GM12878 (cell line): ENCODE measurements at regions not wholly inside any gene's neighbourhood (a gene's known extent, or its start where the extent isn't known, plus 50 kb on each side); places are given as distances from the start of the nearest gene placed in this dataset.

Experiments used
- ATAC-seq: fragments of 200-7000 bp; cut with Tn5 transposase; 3 replicates; pipeline ENCODE4 v1.9.1; 2020; ENCODE audit warnings: mild to moderate bottlenecking, moderate library complexity
- BruUV-seq: library from RNA; stranded (reverse); fragments of 400-500 nt; replicated peaks from 2 replicates; lab custom pipeline; 2021; lab: Mats Ljungman, UMichigan
- CTCF ChIA-PET: fragments of 300-600 bp; sonication (Branson Sonifier 250); formaldehyde crosslinking; extraction: SDS; loops from one replicate; lab custom pipeline; 2021; ENCODE audit warnings: inconsistent platforms; lab: Yijun Ruan, JAX
- POLR2A ChIA-PET: fragments of 350-600 bp; formaldehyde crosslinking; extraction: SDS; loops from one replicate; lab custom pipeline; 2021; ENCODE audit warnings: inconsistent platforms; lab: Charles Lee
- RAD21 ChIA-PET: fragments of 300-600 bp; sonication (Branson Sonifier 250); formaldehyde crosslinking; loops from one replicate; lab custom pipeline; 2023; ENCODE audit warnings: antibody characterized with exemption; ENCODE audit not compliant: unreplicated experiment; lab: Charles Lee
- SMC1A ChIA-PET: fragments of 300-600 bp; sonication (Branson Sonifier 250); formaldehyde crosslinking; loops from one replicate; lab custom pipeline; 2023; ENCODE audit not compliant: unreplicated experiment, uncharacterized antibody; lab: Charles Lee
- DNase-seq: peaks from one replicate; pipeline ENCODE4 v3.0.0-alpha.2; 2011; ENCODE audit warnings: low read depth, low spot score
- FAIRE-seq: peaks from 3 replicates; lab custom pipeline; 2011; peaks lifted over from hg19 to GRCh38; lab: Jason Lieb, UNC
- H2AFZ ChIP-seq: 2 replicates; pipeline ENCODE4 v1.6.0; 2011; ENCODE audit warnings: low read depth, low read length, control low read depth; ENCODE audit not compliant: control insufficient read depth
- H3K27ac ChIP-seq: 2 replicates; pipeline ENCODE4 v1.5.1; 2011; ENCODE audit warnings: control low read depth; ENCODE audit not compliant: control insufficient read depth, insufficient read depth
- H3K27me3 ChIP-seq, 2 experiments: replicated peaks in 1 of 2; 2 replicates each; pipeline versions ENCODE4 v1.6.0 to v1.6.1; 2011; ENCODE audit warnings: low read length in 1 of 2; ENCODE audit not compliant: control insufficient read depth in 2 of 2, insufficient read depth in 2 of 2
- H3K36me3 ChIP-seq, 2 experiments: 2 replicates each; pipeline ENCODE4 v1.5.1; 2011; ENCODE audit warnings: low read length in 1 of 2; ENCODE audit not compliant: control insufficient read depth in 2 of 2, insufficient read depth in 2 of 2
- H3K4me1 ChIP-seq: 2 replicates; pipeline ENCODE4 v1.6.1; 2011; ENCODE audit warnings: mild to moderate bottlenecking, low read length, moderate library complexity, mixed read lengths; ENCODE audit not compliant: control insufficient read depth, insufficient read depth
- H3K4me2 ChIP-seq: 2 replicates; pipeline ENCODE4 v1.6.0; 2011; ENCODE audit warnings: control low read depth; ENCODE audit not compliant: control insufficient read depth, insufficient read depth
- H3K4me3 ChIP-seq: fragments of 200-600 bp; sonication (generic); 2 replicates; pipeline ENCODE4 v1.5.1; 2016
- H3K79me2 ChIP-seq: 2 replicates; pipeline ENCODE4 v1.6.0; 2011; ENCODE audit warnings: low read length; ENCODE audit not compliant: control insufficient read depth, insufficient read depth
- H3K9ac ChIP-seq: 2 replicates; pipeline ENCODE4 v1.8.0; 2011; ENCODE audit warnings: low read length, control low read depth, mixed read lengths; ENCODE audit not compliant: control insufficient read depth, insufficient read depth
- H3K9me3 ChIP-seq: replicated peaks from 3 replicates; pipeline ENCODE4 v1.5.1; 2011; ENCODE audit warnings: mild to moderate bottlenecking, low read length; ENCODE audit not compliant: control insufficient read depth, insufficient read depth
- H4K20me1 ChIP-seq: 2 replicates; pipeline ENCODE4 v1.6.0; 2011; ENCODE audit not compliant: control insufficient read depth, insufficient read depth
- EED ChIP-seq: sonication (generic); IDR thresholded peaks from 2 replicates; pipeline ENCODE4 v1.6.1; 2016; ENCODE audit warnings: antibody characterized with exemption, low read depth
- FOS ChIP-seq: IDR thresholded peaks from 3 replicates; pipeline ENCODE4 v1.6.1; 2011; ENCODE audit warnings: borderline replicate concordance; ENCODE audit not compliant: insufficient read length; ENCODE audit errors: extremely low read depth
- FOXK2 ChIP-seq: fragments of 450-650 bp; IDR thresholded peaks from 2 replicates; pipeline ENCODE4 v1.6.1; 2017; ENCODE audit warnings: mild to moderate bottlenecking, moderate library complexity
- HCFC1 ChIP-seq: fragments of 150-350 bp; IDR thresholded peaks from 2 replicates; pipeline ENCODE4 v1.6.1; 2014; ENCODE audit warnings: low read length
- JUND ChIP-seq: IDR thresholded peaks from 2 replicates; pipeline ENCODE4 v1.6.1; 2012; ENCODE audit warnings: low read depth, mild to moderate bottlenecking, low read length, improper control_type of control experiment, moderate library complexity
- NBN ChIP-seq: fragments of 450-650 bp; IDR thresholded peaks from 2 replicates; pipeline ENCODE4 v1.6.1; 2016
- RB1 ChIP-seq: fragments of 450-650 bp; formaldehyde crosslinking; IDR thresholded peaks from 2 replicates; pipeline ENCODE4 v1.6.1; 2017; ENCODE audit warnings: mild to moderate bottlenecking, borderline replicate concordance
- RELA ChIP-seq: fragments of 450-650 bp; IDR thresholded peaks from 2 replicates; pipeline ENCODE4 v1.8.0; 2014; ENCODE audit warnings: borderline replicate concordance; ENCODE audit not compliant: partially characterized antibody
- RUNX3 ChIP-seq: IDR thresholded peaks from 2 replicates; pipeline ENCODE4 v1.6.1; 2012; ENCODE audit warnings: low read length, inconsistent platforms
- SRF ChIP-seq, 2 experiments: IDR thresholded peaks; 2 replicates each; pipeline ENCODE4 v1.6.1; 2011; ENCODE audit warnings: low read depth in 2 of 2, low read length in 2 of 2, mild to moderate bottlenecking in 1 of 2, moderate library complexity in 1 of 2
- ZNF217 ChIP-seq: fragments of 450-650 bp; IDR thresholded peaks from 2 replicates; pipeline ENCODE4 v1.6.1; 2017; ENCODE audit warnings: antibody characterized with exemption, mild to moderate bottlenecking
- WGBS: methylation state at CpG from one replicate; pipeline ENCODE4 v1.1.6; 2016; ENCODE audit warnings: low lambda C conversion rate; ENCODE audit not compliant: insufficient replicate concordance, insufficient coverage; ENCODE audit errors: missing lambda C conversion rate; 5-methylcytosine and 5-hydroxymethylcytosine counted together
- in situ Hi-C: fragments of 300-500 bp; cut with MboI; formaldehyde crosslinking; loops from 9 replicates; pipeline ENCODE4 v1.14.3; 2018; ENCODE audit warnings: mixed read lengths
- intact Hi-C: fragments of 100-400 bp; cut with micrococcal nuclease; formaldehyde crosslinking; loops from one replicate; pipeline ENCODE4 v1.14.2; 2022; ENCODE audit not compliant: unreplicated experiment
- TF ChIP-seq, protein P1 (sequence below): fragments of 450-650 bp; formaldehyde crosslinking; IDR thresholded peaks from 2 replicates; pipeline ENCODE4 v1.4.0; 2020; ENCODE audit warnings: mild to moderate bottlenecking, moderate library complexity
- TF ChIP-seq, protein P2 (sequence below), 3 experiments: IDR thresholded peaks in 2 of 3; conservative IDR thresholded peaks in 1 of 3; 2 replicates each; pipeline ENCODE4 v1.5.1; 2011; ENCODE audit warnings: low read depth in 3 of 3, low read length in 3 of 3, mild to moderate bottlenecking in 3 of 3, control low read depth in 2 of 3, moderate library complexity in 2 of 3, inconsistent platforms in 1 of 3, mixed read lengths in 1 of 3; ENCODE audit not compliant: control insufficient read depth in 2 of 3, insufficient read depth in 1 of 3; ENCODE audit errors: extremely low read depth in 1 of 3
- TF ChIP-seq, protein P3 (sequence below): fragments of 450-650 bp; formaldehyde crosslinking; IDR thresholded peaks from 2 replicates; pipeline ENCODE4 v1.5.0; 2022; ENCODE audit warnings: mild to moderate bottlenecking, missing genetic modification characterization

DNA sequence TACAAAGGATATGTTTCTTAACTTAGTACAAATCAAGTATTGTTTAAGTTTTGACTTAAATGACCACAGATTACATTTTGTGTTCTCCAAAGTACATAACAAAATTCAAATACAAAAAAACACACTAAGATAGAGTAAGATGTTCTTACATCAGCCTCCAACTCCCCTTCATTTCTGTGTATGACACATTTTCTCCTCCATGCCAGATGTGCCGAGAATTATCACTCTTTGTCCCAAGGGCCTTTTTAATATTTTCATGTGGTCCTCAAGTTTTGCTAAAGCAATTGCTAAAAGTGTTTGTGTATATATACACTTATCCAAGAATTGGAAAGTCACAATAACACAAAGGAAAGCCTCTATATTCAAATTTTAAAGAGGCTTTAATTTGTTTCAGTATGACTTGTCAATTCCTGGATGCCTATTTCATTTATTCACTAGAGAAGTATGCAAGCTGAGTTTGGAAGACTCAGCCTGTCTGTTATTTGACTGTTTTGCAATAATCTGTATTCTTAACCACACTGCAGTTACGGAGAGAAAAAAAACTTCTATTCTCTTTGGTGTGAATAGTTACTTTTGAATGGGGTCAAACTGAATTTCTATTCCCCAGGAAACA is 586.4 kb upstream of the SEMA3D start:
- FAIRE-seq: no peak
- H3K36me3 ChIP-seq: no peaks in the 10 kb centered on the region
- H3K27ac ChIP-seq: no peak overlapping the region
- ChIA-PET SMC1A (no interaction called here), CTCF (no interaction called here), RAD21 (no interaction called here), POLR2A (no interaction called here)
- no peaks in the 10 kb centered on the region for H3K9me3 ChIP-seq
- no peaks in the 10 kb centered on the region for H3K4me1 ChIP-seq
- H3K4me3 ChIP-seq: no peak overlapping the region
- BruUV-seq: no TSS peak
- H3K79me2 ChIP-seq: no peaks in the 10 kb centered on the region
- no peak for ATAC-seq
- in situ Hi-C loops (no loop called here), intact Hi-C loops (no loop called here)
- H3K4me2 ChIP-seq: no peak overlapping the region
- H4K20me1 ChIP-seq: no peaks in the 10 kb centered on the region
- WGBS: 22% methylated on average over 2 of the region's 2 CpGs
- H3K9ac ChIP-seq: no peak overlapping the region
- no peak for DNase-seq
- no peaks in the 10 kb centered on the region for H3K27me3 ChIP-seq
- no peak overlapping the region for H2AFZ ChIP-seq
- TF ChIP-seq RUNX3 (no peak), EED (no peak), RB1 (no peak), HCFC1 (no peak), ZNF217 (no peak), JUND (no peak), FOXK2 (no peak), FOS (no peak), SRF (IDR thresholded peaks at IDR 0.05; ENCODE audit: low read depth in 2 of 2, low read length in 2 of 2) (no peak), RELA (no peak), NBN (no peak)
- TF ChIP-seq, protein P1, sequence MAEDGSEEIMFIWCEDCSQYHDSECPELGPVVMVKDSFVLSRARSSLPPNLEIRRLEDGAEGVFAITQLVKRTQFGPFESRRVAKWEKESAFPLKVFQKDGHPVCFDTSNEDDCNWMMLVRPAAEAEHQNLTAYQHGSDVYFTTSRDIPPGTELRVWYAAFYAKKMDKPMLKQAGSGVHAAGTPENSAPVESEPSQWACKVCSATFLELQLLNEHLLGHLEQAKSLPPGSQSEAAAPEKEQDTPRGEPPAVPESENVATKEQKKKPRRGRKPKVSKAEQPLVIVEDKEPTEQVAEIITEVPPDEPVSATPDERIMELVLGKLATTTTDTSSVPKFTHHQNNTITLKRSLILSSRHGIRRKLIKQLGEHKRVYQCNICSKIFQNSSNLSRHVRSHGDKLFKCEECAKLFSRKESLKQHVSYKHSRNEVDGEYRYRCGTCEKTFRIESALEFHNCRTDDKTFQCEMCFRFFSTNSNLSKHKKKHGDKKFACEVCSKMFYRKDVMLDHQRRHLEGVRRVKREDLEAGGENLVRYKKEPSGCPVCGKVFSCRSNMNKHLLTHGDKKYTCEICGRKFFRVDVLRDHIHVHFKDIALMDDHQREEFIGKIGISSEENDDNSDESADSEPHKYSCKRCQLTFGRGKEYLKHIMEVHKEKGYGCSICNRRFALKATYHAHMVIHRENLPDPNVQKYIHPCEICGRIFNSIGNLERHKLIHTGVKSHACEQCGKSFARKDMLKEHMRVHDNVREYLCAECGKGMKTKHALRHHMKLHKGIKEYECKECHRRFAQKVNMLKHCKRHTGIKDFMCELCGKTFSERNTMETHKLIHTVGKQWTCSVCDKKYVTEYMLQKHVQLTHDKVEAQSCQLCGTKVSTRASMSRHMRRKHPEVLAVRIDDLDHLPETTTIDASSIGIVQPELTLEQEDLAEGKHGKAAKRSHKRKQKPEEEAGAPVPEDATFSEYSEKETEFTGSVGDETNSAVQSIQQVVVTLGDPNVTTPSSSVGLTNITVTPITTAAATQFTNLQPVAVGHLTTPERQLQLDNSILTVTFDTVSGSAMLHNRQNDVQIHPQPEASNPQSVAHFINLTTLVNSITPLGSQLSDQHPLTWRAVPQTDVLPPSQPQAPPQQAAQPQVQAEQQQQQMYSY (CRISPR knock-in tag): no peak
- TF ChIP-seq, protein P2, sequence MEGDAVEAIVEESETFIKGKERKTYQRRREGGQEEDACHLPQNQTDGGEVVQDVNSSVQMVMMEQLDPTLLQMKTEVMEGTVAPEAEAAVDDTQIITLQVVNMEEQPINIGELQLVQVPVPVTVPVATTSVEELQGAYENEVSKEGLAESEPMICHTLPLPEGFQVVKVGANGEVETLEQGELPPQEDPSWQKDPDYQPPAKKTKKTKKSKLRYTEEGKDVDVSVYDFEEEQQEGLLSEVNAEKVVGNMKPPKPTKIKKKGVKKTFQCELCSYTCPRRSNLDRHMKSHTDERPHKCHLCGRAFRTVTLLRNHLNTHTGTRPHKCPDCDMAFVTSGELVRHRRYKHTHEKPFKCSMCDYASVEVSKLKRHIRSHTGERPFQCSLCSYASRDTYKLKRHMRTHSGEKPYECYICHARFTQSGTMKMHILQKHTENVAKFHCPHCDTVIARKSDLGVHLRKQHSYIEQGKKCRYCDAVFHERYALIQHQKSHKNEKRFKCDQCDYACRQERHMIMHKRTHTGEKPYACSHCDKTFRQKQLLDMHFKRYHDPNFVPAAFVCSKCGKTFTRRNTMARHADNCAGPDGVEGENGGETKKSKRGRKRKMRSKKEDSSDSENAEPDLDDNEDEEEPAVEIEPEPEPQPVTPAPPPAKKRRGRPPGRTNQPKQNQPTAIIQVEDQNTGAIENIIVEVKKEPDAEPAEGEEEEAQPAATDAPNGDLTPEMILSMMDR (IDR thresholded peaks at IDR 0.05 in 2 of 3, conservative IDR thresholded peaks at IDR 0.05 in 1 of 3; ENCODE audit: control insufficient read depth in 2 of 3, extremely low read depth in 1 of 3, insufficient read depth in 1 of 3, low read depth in 3 of 3, low read length in 3 of 3): no peak
- TF ChIP-seq, protein P3, sequence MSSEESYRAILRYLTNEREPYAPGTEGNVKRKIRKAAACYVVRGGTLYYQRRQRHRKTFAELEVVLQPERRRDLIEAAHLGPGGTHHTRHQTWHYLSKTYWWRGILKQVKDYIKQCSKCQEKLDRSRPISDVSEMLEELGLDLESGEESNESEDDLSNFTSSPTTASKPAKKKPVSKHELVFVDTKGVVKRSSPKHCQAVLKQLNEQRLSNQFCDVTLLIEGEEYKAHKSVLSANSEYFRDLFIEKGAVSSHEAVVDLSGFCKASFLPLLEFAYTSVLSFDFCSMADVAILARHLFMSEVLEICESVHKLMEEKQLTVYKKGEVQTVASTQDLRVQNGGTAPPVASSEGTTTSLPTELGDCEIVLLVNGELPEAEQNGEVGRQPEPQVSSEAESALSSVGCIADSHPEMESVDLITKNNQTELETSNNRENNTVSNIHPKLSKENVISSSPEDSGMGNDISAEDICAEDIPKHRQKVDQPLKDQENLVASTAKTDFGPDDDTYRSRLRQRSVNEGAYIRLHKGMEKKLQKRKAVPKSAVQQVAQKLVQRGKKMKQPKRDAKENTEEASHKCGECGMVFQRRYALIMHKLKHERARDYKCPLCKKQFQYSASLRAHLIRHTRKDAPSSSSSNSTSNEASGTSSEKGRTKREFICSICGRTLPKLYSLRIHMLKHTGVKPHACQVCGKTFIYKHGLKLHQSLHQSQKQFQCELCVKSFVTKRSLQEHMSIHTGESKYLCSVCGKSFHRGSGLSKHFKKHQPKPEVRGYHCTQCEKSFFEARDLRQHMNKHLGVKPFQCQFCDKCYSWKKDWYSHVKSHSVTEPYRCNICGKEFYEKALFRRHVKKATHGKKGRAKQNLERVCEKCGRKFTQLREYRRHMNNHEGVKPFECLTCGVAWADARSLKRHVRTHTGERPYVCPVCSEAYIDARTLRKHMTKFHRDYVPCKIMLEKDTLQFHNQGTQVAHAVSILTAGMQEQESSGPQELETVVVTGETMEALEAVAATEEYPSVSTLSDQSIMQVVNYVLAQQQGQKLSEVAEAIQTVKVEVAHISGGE (CRISPR knock-in tag): no peak
